NCI-H82 treated with DMSO at 0.1 percent for 48 hours (cell line): ENCODE measurements at regions not wholly inside any gene's neighbourhood (a gene's known extent, or its start where the extent isn't known, plus 50 kb on each side); places are given as distances from the start of the nearest gene placed in this dataset.
A peak's percentile ranks its signal among the peaks of the same experiment; 100 is the strongest.

Experiments used
- DNase-seq: peaks from one replicate; lab custom pipeline; 2025; ENCODE audit not compliant: unreplicated experiment; lab: John Stamatoyannopoulos, UW

DNA sequence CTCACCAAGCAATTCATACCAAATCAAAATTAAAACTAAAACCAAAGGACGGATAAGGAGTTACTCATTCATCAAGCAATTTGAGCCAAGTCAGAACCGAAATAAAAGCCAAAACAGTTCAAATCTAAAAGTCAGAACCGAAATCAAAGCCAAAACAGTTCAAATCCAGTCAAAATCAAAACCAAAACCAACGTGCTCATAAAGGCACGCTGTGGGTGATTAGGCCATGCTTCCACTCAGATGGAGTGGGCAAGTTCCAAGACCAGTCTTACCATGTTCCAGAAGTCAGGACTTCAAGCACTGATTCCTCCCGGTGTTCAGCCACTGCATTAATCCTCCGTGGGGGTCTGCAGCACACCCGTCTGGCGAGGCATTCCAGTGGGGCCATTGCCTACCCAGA is 409.3 kb downstream of the TGFB2 start:
- no peak for DNase-seq

DNA sequence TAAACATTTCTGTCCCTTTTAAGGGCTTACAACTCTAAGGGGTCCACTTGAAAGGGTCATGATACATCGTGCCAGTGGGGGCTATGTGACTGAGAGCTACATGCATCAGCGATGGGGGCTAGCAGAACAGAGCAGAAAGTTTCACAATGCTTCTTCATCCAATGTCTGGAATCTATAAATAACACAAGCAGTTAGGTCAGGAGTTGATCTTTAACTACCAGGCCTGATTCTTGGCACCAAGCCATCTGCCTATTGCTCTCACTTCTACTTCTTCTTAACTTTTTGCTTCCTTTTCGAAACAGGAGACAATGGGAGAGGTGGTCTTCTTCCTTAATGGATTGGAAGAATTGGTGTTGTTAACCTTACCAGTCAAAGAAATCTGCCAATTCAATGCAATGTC is 410.0 kb downstream of the TGFB2 start:
- DNase-seq = no peak

DNA sequence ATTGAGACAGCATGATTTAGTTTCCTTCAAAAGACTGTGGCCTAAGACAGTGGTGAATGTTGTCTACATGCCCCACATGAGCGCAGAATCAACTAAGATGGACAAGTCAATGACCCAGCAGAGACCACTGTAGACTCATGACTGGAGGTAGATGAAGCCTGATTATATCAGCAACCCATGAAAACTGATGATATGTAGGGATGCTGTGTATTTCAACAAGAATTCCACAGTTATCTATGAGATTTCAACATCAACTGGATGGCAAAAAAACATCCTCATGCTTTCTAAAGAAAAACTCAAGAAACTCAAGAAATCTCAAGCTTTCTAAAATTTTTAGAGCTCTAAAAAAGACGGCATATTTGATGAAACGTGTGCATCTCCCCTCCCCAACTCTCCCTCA is 413.9 kb upstream of the LYPLAL1 start:
- DNase-seq = no peak

DNA sequence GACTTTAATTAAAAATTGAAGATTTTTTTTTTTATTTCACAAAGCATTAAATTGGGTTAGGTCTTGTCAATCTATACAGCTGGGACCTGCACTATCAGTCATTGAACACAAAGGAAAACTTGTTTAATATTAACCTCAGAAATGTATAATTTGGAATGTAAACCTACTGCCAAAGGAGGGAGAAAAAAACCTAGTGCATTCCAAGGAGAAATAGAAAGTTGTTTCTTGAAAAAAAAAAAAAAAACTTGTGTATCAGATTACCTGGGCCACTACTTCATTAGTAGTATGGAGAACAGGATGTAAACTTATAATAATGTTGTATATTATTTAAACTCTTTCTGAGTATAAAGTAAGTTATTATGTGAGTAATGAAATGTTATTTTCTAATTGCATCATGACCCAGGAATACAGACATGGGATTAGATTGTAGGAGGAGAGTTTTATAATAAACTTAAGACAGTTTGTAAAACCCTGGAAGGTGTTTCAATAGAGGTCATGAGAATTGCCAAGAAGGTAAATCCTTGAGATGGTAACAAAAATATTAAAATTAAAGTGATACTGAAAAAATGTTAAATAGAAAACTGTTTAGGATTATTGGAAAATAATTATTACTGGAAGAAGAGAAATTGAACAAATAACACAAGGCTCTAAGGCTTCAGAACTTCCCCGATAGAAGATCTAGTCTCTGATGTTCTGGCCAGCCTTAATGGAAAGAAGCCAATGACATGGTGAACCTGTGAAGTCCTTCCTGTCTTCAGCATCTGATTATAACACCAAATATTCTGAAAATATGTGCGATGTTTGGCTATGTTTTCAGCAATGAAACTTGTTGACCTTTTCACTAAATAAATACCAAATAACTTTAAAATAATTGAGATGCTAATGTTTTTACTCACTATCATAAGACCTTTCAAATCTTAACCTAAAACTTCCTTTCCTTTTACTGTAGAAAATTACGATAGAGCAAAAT is 412.8 kb upstream of the LYPLAL1 start:
- DNase-seq = no peak

DNA sequence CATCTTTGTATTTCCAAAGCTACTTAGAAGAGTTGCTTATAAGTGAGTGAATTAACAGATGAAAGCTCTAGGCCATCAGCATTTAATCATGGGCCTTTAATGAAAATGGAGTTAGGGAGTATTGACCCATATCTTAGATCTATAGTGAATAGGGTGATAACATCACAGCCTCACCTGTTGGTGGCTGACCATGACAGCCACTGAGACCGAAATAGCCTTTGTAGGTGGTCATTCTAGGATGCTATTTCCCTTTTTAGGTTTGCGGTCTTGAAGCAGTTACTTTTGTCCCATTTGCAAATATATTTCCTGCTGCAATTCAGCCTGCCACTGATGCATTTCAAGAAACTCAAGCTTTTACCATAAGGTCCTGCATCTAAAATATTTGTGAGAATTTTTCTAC is 410.1 kb upstream of the LYPLAL1 start:
- DNase-seq = no peak

DNA sequence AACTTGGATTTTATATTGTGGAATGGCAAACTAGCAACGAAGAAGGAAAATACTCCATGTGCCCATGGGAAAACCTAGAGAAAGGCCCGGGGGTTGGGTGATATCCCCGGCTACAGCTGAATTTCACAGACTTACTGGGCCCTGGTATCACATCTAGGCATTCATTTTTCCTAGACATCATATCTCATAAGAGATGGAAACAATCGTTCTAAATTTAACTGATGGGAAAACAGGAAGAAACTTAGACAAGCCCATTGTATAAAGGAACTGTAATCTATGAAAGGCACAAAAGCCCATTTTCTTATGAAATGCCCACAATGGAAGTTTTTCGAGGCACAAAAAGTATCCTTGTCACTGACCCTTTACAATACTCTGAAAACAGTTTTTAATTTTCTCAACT is 407.9 kb upstream of the LYPLAL1 start:
- no peak for DNase-seq

DNA sequence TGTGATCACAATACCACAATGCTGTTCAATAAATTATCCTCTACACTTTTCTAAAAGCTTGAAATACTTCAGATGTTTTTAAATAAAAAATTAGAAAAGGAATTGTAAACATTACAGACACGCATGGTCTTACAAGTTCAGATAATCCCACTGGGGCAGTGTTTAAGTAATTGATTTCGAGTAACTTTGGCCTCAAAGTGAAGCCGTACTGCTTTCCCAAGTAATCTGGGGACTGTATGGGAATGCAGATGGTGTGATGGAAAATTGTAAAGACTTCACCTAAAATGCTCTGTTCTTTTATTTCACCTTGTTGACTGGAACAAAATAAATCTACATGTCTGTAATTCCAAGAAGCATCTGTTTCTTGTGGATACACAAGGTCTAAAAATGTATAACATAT is 401.7 kb upstream of the LYPLAL1 start:
- DNase-seq = no peak

DNA sequence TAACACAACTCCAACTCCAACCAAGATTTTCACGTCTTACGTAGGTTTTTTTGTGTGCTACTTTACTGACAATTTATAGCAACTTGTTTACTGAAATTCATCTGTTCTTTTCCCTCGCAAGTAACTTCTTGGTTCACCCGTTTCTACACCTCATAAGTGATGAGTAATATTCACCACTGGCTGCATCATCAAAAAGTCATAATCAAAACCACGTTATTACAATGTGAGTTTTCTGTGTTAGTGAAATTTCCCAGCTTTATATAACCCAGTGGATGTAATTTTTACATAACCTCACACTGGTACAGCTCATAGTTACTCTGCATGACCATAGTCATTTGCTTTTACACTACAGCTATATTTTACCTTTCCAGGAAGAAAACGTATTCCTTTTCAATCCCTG is 401.1 kb upstream of the LYPLAL1 start:
- DNase-seq = no peak

DNA sequence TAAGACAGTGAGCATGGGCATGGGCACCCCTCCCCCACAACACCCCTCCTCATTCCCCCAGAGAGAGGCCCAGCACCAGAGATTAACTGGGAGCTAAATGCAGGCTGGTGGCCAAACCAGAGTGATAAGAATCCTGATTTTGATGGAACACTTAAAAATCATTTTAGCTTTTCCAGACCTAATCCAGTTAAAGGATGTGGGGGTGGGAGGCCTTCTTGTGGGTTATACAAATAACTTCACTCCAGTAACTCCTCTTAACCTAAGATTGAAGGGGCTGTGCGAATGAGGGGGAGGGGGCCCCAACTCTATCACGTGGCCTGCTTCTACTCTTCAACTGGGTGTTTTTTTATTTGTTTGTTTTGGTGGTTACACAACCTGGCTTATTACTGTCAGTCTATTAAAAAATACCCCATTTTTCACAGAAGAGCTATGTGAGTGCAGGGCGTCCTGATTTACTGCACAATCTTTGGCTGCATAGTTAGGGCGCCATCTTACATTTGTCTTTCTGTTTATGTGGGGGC is 398.1 kb upstream of the LYPLAL1 start:
- DNase-seq = peak; percentile 29

DNA sequence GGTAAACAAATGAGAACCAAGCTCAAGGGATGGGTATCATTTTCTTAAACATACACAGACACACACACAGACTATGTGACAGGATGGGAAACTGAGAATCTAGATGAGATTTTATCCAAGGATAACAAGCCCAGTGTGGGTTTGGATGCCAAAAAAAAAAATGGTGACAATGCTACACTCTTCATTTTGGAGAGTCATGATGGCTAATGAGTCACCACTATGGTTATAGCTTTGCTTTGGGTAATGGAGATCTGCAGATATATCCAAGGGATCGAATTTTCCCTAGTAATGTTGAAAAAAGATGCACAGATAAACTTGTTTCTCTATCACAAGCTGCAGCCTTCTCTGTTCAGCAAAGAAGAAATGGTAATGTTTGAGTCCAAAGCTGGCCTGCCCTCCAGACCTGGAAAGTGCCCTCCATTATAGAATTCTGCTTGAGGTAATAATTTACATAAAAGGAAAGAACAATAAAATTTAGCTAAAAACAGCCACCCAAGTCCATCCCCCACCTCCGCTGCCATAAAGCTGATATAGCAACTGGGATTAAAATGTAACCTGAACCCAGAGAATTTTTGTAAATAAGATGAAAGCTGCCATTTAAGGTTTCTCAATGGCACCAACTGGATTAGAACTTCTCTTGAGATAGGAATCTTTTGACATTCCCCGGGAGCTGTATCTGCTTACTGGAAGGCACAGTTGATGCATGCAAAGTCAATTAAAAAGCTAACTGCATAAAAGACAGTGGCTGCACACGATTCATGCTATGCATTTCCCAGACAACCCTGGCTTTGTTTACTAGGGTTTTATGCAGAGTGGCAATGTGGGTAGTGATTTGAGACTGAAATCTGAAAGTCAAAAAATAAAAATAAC is 395.2 kb upstream of the LYPLAL1 start:
- DNase-seq = no peak

DNA sequence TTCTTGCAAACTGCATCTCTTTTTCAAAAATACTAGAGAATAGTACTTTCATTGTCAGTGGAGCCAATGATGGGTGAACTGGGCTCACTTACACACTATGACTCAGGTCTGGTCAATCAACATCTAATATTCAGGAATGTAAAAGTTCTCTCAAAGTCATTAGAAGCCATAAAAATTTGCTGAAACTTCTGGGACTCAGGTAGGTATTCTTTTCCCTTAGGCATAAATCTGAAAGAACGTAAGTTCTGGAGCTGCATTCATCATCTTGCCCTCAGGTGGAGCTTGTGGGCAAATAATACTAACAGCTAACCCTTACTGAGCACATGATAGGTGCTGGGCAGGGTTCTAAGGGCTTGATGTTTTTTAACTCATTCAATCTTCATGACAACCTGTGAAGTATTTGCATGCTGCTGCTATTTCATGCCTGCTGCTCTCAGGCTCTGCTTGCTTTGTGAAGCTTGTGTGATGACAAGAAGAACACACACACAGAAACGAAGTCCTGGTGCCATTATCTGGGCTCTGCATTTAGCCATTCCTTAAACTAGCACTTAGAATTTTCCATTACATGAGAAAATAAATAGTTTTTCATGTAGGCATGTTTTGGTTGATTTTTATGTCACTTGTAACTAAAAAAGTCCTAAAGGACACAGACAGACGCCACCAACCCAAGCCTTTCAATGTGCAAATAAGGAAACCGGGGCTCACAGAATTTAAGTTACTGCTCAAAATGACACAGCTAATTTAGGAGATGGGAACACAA is 394.2 kb upstream of the LYPLAL1 start:
- no peak for DNase-seq

DNA sequence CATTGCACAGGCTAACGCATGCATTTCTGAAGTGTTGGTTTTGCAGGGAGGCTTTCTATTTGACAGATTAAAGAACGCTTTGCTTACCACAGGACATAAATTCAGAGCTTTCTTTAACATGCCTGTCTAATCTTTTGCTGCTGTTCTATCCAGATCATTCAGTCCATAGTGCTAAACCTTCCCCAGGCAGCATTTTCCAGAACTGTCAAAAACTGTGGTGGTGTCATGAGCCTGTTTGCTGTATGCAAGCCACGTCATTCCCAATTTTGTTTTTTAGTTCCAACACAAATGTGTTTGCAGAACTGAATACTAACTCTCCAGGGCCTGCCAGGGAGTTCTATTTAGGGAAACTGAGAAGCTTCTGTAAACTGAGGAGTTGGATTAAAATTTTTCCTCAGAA is 390.5 kb upstream of the LYPLAL1 start:
- DNase-seq = no peak

DNA sequence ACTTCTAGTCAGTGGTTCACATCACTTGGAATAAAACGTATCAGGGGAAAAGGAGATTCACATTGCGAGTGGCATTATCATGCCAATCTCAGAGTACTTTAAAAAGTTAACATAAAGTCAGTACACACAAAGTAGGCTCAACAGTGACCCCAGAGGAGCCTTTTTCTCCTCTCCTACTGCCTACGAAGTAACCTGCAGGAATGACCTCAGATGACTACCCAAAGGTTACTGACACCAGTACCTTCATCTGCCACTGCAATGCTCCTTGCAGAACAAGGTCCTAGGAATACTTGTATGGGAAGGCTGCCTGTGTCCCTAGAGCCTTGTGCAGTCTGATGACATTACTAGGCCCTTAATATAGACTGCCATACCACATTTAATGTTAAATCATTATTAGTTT is 389.8 kb upstream of the LYPLAL1 start:
- no peak for DNase-seq

DNA sequence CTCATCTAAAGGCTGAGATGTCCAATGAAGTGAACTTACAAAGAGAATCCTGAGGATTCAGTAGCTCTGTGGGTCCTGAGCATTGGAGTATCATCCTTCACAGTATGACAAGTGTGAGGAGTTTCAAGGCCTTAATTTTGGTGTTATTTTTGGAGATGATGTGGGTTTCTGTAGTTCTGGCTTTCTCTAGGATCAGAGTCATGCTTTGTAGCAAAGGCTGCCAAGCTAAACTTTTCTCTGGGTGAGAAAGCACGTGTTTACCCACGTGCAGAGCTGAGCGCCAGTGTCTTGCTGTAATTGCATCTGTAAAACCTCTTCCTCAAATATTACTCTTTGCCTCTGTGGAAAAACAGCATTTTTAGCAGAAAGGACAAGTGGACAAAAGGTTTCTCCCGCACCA is 387.8 kb upstream of the LYPLAL1 start:
- DNase-seq = no peak

DNA sequence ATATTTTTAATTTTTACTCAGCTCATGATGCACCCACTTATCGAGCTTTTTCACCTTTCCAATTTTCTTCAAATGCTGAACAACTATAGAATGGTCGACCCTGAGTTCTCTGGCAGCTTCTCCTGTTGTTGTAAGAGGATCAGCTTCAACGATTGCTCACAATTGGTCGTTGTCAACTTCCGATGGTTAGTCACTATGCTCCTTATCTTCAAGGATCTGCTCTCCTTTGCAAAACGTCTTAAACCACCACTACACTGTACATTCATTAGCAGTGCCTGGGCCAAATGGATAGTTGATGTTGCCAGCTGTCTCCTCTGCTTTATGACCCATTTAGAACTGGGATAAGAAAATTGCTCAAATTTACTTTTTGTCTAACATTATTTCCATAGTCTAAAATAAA is 385.9 kb upstream of the LYPLAL1 start:
- no peak for DNase-seq

DNA sequence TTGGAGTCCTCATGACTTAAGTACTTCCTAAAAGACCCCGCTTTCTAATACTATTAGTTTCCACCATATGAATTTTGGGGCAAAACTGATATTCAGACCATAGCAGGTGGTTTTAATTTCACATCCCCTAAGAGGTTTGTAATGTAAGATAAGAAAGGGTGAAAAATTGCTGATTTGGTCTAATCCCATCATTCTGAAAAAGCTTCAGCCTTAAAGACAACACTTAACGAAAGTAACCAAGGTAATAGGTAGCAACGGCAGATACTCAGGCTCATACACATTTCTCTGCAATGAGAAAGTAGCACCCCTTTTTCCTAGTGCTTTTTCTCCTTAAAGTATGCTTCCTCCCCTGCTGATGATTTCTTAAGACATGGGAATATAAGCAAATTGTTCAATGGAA is 376.9 kb upstream of the LYPLAL1 start:
- DNase-seq = no peak

DNA sequence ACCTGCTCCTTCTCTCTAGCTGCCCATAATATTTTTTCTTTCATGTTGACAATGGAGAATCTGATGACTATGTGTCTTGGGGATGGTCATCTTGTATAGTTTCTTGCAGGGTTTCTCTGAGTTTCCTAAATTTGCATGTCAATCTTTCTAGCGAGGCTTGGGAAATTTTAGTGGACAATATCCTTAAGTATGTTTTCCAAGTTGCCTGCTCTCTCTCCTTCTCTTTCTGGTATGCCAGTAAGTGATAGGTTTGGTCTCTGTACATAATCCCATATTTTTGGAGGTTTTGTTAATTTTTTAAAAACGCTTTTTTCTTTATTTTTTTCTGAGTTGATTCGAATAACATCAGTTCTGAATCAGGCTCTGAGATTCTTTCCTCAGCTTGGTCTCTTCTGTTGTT is 370.9 kb upstream of the LYPLAL1 start:
- no peak for DNase-seq

DNA sequence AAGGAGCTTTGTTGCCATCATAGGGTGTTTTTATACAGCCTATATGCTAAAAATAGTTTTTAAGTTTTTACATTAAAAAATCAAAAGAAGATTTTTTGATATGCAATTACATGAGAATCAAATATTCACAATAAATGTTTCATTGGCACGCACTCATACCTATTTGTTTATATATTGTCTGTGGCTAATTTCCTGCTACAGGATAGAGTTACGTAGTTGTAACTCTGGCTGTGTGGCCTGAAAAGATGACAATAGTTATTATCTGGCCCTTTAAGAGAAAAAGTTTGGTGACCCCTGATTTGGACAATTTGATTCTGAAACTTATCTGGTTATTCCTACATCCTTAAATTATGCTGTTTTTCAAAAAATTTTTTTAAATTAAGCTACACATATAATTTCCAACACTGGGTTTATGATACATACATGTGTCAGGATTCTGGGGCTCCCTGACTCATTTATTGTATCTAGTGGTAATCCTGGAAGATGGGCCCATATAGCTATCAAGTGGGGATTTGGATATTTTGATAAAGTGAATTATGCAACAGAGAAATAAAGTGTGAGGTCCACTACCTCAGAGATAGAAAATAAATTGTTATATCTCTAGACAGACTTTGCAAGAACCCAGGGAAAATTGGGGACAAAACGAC is 370.2 kb upstream of the LYPLAL1 start:
- DNase-seq = no peak

DNA sequence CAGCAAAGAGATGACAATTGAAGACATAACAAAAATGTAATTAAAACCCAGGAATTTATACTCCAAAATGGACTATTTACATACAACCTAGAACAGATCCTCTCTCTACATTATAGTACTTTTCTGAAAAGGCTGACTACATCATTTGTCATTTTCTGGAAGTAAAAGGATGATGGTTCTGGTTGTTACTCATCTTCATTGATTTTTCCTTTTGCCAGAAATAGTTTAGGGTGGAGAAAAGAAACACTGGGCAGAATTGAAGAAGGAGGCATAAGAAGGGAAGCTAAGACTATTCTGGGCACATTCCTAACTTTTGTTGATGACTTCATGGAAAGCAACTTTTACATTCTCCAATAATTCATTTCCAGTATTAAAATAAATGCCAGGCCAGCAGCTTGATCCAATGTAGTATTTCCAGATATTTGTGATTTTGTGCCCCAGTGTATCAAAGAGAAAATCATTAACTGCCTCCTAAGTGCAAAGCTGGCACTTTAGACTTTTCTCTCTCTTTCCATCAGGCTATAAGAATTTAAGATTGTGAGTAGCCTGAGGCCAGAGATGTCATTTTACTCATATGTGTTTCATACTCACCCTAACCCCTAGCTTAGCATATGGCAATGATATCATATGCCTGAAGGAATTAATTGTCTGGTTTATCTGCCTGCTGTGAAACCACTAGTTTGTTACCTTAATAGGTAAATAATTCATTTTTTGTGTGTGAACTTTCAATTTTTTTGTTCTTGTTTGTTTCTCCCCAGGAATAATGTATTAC is 369.5 kb upstream of the LYPLAL1 start:
- DNase-seq = no peak

DNA sequence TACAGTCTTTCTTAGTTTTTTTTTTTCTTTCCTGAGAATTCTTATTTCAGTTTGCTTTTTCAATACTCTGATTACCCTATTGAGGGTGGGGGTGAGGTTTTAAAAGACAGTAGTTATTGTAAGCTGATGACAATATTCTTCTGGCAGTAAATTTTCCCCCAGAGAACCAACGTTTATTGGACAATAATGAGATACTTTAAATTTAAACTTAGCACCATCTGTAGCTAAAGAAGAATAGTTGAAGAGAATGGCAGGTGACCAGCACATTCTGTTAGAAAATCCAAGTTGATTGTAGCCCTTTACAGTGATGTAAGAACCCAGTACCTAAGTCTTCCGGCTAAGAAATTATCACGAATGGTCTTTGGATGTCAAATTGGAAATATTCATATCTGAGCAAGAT is 364.6 kb upstream of the LYPLAL1 start:
- no peak for DNase-seq
